ENCODE measurements at regions not wholly inside any gene's neighbourhood (a gene's known extent, or its start where the extent isn't known, plus 50 kb on each side); places are given as distances from the start of the nearest gene placed in this dataset.

DNA sequence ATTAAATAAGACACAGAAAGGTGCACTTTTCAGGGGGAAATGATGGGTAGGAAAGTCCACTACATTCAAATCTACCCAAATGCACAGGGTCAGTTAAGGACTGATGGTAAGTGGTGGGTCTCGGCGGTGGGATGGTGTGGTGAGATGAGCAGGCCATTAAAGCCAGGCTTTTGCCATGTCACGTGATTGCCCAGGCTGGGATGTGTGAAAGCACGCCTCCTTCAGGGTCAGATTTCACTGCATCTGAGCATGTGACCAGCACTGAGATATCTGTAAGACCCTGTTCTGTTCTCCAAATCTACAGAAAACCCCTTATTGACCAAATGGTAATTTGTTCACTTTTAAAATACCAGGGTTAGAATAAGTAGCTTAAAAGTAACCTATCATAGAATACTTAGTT, 301.5 kb downstream of the MEX3B start:
- H3K36me3 ChIP-seq: no peaks in the 10 kb centered on the region
- H3K9ac ChIP-seq: no peak overlapping the region
- H3K27me3 ChIP-seq: no peaks in the 10 kb centered on the region
- H3K4me2 ChIP-seq: no peak overlapping the region
- no peaks in the 10 kb centered on the region for H3K9me3 ChIP-seq (ENCODE audit: low read depth)
- Mint-ChIP-seq H3K4me3 (no peak overlapping the region), H3K27me3 (ENCODE audit: insufficient read depth, low read depth) (no peaks in the 10 kb centered on the region), H3K4me1 (peaks cover under 1% of the 10 kb centered on the region), H3K27ac (no peak overlapping the region), H3K36me3 (no peaks in the 10 kb centered on the region), H3K9me3 (no peaks in the 10 kb centered on the region)
- no peak overlapping the region for H3K4me3 ChIP-seq
- no peaks in the 10 kb centered on the region for H4K20me1 ChIP-seq (ENCODE audit: low read depth)
- TF ChIP-seq EZH2 (IDR thresholded peaks at IDR 0.05): no peak
- TF ChIP-seq CTCF (IDR thresholded peaks at IDR 0.05): no peak
- no peak for TF ChIP-seq EZH2phosphoT487 (IDR thresholded peaks at IDR 0.05)
- DNase-seq (ENCODE audit: low spot score): no peak
- peaks cover 6% of the 10 kb centered on the region for H3K79me2 ChIP-seq (ENCODE audit: low read depth)
- no peaks in the 10 kb centered on the region for H3K4me1 ChIP-seq
- no peak overlapping the region for H3K27ac ChIP-seq
- H2AFZ ChIP-seq (replicated peaks): no peak overlapping the region
- no peaks in the 10 kb centered on the region for H3F3A ChIP-seq (ENCODE audit: low read depth)

DNA sequence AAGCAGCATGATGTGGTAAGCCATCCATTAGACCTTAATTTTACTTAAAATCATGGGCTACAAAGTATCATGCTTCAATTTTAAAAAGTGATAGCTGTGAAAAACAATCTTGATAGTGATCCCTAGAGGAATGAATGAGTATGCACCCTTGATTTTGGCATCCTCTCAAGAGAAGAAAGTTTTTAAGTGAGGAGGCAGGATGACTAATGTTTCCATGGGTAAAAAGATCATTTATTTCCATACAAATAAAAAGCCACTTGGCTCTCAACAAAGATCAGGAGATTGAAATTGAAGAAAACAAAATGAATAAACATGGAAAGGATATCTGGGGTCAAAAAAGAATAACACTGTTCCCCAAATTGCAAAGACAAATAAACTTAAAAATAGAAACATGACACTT, 305.4 kb downstream of the MEX3B start:
- H3K9me3 Mint-ChIP-seq: no peaks in the 10 kb centered on the region
- H3K4me1 Mint-ChIP-seq: no peaks in the 10 kb centered on the region
- peaks cover 2% of the 10 kb centered on the region for H3K36me3 Mint-ChIP-seq
- Histone ChIP-seq H3K36me3 (no peaks in the 10 kb centered on the region), H3K4me2 (no peak overlapping the region), H2AFZ (replicated peaks) (no peak overlapping the region), H3K79me2 (ENCODE audit: low read depth) (peaks cover 6% of the 10 kb centered on the region), H3K4me1 (no peaks in the 10 kb centered on the region), H3K4me3 (no peak overlapping the region), H4K20me1 (ENCODE audit: low read depth) (no peaks in the 10 kb centered on the region), H3K9me3 (ENCODE audit: low read depth) (no peaks in the 10 kb centered on the region), H3K9ac (no peak overlapping the region), H3K27me3 (no peaks in the 10 kb centered on the region), H3K27ac (no peak overlapping the region), H3F3A (ENCODE audit: low read depth) (no peaks in the 10 kb centered on the region)
- no peak for DNase-seq (ENCODE audit: low spot score)
- no peaks in the 10 kb centered on the region for H3K27me3 Mint-ChIP-seq (ENCODE audit: insufficient read depth, low read depth)
- no peak overlapping the region for H3K27ac Mint-ChIP-seq
- TF ChIP-seq CTCF (IDR thresholded peaks at IDR 0.05) (no peak), EZH2phosphoT487 (IDR thresholded peaks at IDR 0.05) (no peak), EZH2 (IDR thresholded peaks at IDR 0.05) (no peak)
- no peak overlapping the region for H3K4me3 Mint-ChIP-seq

- Histone ChIP-seq H3K4me1 (no peaks in the 10 kb centered on the region), H4K20me1 (ENCODE audit: low read depth) (no peaks in the 10 kb centered on the region), H3K4me3 (no peak overlapping the region), H3K9me3 (ENCODE audit: low read depth) (peaks cover 22% of the 10 kb centered on the region), H3K4me2 (no peak overlapping the region), H3K79me2 (ENCODE audit: low read depth) (no peaks in the 10 kb centered on the region), H3K36me3 (peaks cover 4% of the 10 kb centered on the region), H3F3A (ENCODE audit: low read depth) (no peaks in the 10 kb centered on the region), H2AFZ (replicated peaks) (no peak overlapping the region), H3K9ac (no peak overlapping the region), H3K27me3 (no peaks in the 10 kb centered on the region), H3K27ac (no peak overlapping the region)
- TF ChIP-seq EZH2 (IDR thresholded peaks at IDR 0.05): no peak
- TF ChIP-seq CTCF (IDR thresholded peaks at IDR 0.05): no peak
- TF ChIP-seq EZH2phosphoT487 (IDR thresholded peaks at IDR 0.05): no peak
- DNase-seq (ENCODE audit: low spot score): no peak
- Mint-ChIP-seq H3K4me3 (no peak overlapping the region), H3K36me3 (peaks cover 2% of the 10 kb centered on the region), H3K27me3 (ENCODE audit: insufficient read depth, low read depth) (no peaks in the 10 kb centered on the region), H3K27ac (no peak overlapping the region), H3K9me3 (peaks cover 21% of the 10 kb centered on the region), H3K4me1 (peaks cover 5% of the 10 kb centered on the region)
Measured at GRCh38 chr15:81729340-81729739, 316.5 kb downstream of the MEX3B start.

Data from neural progenitor cell (in vitro differentiated cells).